DND-41 (cell line): ENCODE measurements at regions not wholly inside any gene's neighbourhood (a gene's known extent, or its start where the extent isn't known, plus 50 kb on each side); places are given as distances from the start of the nearest gene placed in this dataset.

Experiments
- CTCF ChIP-seq: IDR thresholded peaks from 2 replicates; pipeline ENCODE4 v1.5.1; 2012; ENCODE audit warnings: borderline replicate concordance, low read length, moderate library complexity, mild to moderate bottlenecking; ENCODE audit not compliant: poor library complexity, severe bottlenecking; ENCODE audit errors: extremely low read depth
- EZH2 ChIP-seq: IDR thresholded peaks from 3 replicates; pipeline ENCODE4 v1.6.1; 2012; ENCODE audit warnings: borderline replicate concordance, low read depth, mild to moderate bottlenecking, moderate library complexity, low read length, inconsistent platforms; ENCODE audit not compliant: severe bottlenecking

GRCh38 chr12:115572440-115572839 is 705.1 kb downstream of the MED13L start:
- TF ChIP-seq CTCF, result no peak
- no peak for TF ChIP-seq EZH2
